Astrocyte of the cerebellum (primary cell): ENCODE measurements at regions not wholly inside any gene's neighbourhood (a gene's known extent, or its start where the extent isn't known, plus 50 kb on each side); places are given as distances from the start of the nearest gene placed in this dataset.

Experiments used
- DNase-seq: peaks from one replicate; pipeline ENCODE4 v3.0.0-alpha.2; 2011; ENCODE audit warnings: low read depth
- H3K4me3 ChIP-seq: 2 replicates; pipeline ENCODE4 v1.5.1; 2011; ENCODE audit warnings: mild to moderate bottlenecking, low read depth, low read length, moderate library complexity
- in situ Hi-C: cut with HindIII; loops from 2 replicates; pipeline ENCODE4 v1.10.0; 2017; ENCODE audit warnings: low sequenced_read_pairs
- TF ChIP-seq, protein P1 (sequence below): IDR thresholded peaks from 2 replicates; pipeline ENCODE4 v1.5.1; 2012; ENCODE audit warnings: low read length, low read depth, moderate library complexity, mild to moderate bottlenecking; ENCODE audit errors: missing control alignments

DNA sequence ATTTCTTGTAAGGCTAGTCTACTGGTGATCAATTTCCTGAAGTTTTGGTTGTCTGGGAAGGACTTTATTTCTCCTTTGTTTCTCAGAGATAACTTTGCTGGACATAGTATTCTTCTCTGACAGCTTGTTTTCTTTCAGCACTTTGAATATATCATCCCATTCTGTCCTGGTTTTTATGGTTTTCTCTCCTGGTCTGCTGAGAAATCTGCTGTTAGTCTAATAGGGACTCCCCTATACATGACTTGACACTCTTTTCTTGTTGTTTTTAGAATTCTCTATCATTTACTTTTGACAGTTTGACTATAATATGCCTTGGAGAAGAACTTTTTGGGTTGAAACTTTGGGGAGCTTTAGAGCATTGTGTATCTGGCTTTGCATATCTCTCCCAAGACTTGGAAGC lies 112.5 kb downstream of the PRL start:
- TF ChIP-seq, protein P1, sequence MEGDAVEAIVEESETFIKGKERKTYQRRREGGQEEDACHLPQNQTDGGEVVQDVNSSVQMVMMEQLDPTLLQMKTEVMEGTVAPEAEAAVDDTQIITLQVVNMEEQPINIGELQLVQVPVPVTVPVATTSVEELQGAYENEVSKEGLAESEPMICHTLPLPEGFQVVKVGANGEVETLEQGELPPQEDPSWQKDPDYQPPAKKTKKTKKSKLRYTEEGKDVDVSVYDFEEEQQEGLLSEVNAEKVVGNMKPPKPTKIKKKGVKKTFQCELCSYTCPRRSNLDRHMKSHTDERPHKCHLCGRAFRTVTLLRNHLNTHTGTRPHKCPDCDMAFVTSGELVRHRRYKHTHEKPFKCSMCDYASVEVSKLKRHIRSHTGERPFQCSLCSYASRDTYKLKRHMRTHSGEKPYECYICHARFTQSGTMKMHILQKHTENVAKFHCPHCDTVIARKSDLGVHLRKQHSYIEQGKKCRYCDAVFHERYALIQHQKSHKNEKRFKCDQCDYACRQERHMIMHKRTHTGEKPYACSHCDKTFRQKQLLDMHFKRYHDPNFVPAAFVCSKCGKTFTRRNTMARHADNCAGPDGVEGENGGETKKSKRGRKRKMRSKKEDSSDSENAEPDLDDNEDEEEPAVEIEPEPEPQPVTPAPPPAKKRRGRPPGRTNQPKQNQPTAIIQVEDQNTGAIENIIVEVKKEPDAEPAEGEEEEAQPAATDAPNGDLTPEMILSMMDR: no peak

GRCh38 chr6:22189946-22190345 lies 106.9 kb downstream of the PRL start:
- TF ChIP-seq, protein P1: no peak

More for the DNA sequence above, 112.5 kb downstream of the PRL start:
- in situ Hi-C loops: no loop called here
- H3K4me3 ChIP-seq: no peak overlapping the region
- no peak for DNase-seq

GRCh38 chr6:22194188-22194921 lies 102.5 kb downstream of the PRL start:
- TF ChIP-seq, protein P1: no peak
- in situ Hi-C loops: no loop called here
- H3K4me3 ChIP-seq: no peak overlapping the region
- no peak for DNase-seq

More at GRCh38 chr6:22189946-22190345, 106.9 kb downstream of the PRL start:
- in situ Hi-C loops: no loop called here
- H3K4me3 ChIP-seq: no peak overlapping the region
- no peak for DNase-seq

GRCh38 chr6:22199771-22200170 lies 97.1 kb downstream of the PRL start:
- no peak overlapping the region for H3K4me3 ChIP-seq
- DNase-seq: no peak
- in situ Hi-C loops: no loop called here
- TF ChIP-seq, protein P1: no peak

DNA sequence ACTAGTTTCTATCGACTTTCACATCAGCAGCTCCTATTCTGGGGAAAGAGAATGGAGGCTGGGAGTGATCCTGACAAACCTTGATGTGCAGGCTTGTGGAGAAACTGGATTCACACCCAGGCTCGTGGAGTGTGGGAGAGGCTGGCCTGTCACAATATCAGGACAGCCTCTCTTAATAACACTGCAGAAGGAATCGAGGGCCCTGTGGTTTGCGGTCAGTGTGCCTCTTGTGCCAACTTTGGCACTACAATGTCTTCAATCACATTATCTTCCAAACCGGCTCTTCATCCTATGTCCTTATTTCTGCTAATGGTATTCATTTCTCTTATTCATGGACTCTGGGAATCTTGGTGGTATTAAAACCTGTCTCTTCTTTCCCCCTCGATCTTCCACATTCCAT lies 92.7 kb downstream of the PRL start:
- in situ Hi-C loops: no loop called here
- TF ChIP-seq, protein P1: no peak
- DNase-seq: no peak

GRCh38 chr6:22205266-22205665 lies 91.6 kb downstream of the PRL start:
- TF ChIP-seq, protein P1: no peak
- in situ Hi-C loops: no loop called here
- no peak overlapping the region for H3K4me3 ChIP-seq
- DNase-seq: no peak

More for the DNA sequence above, 92.7 kb downstream of the PRL start:
- H3K4me3 ChIP-seq: no peak overlapping the region
